Fibroblast of lung (primary cell): ENCODE measurements at regions not wholly inside any gene's neighbourhood (a gene's known extent, or its start where the extent isn't known, plus 50 kb on each side); places are given as distances from the start of the nearest gene placed in this dataset.

Source experiments
- DNase-seq, 2 donors: peaks; one replicate each; pipeline versions ENCODE4 v3.0.0 to v3.0.0-alpha.2; 2010; ENCODE audit warnings: low read depth in 2 of 2
- H2AFZ ChIP-seq: 2 replicates; pipeline ENCODE4 v1.5.1; 2012; ENCODE audit warnings: low read length, control low read depth, inconsistent platforms
- H3K27ac ChIP-seq: 2 replicates; pipeline ENCODE4 v1.5.1; 2011; ENCODE audit warnings: low read length, control low read depth; ENCODE audit not compliant: insufficient read depth
- H3K27me3 ChIP-seq: 2 replicates; pipeline ENCODE4 v1.5.1; 2011; ENCODE audit warnings: mild to moderate bottlenecking, low read length; ENCODE audit not compliant: control insufficient read depth, insufficient read depth
- H3K36me3 ChIP-seq: 2 replicates; pipeline ENCODE4 v1.5.1; 2011; ENCODE audit warnings: low read length; ENCODE audit not compliant: control insufficient read depth, insufficient read depth
- H3K4me1 ChIP-seq: 2 replicates; pipeline ENCODE4 v1.5.1; 2011; ENCODE audit warnings: low read length; ENCODE audit not compliant: control insufficient read depth, insufficient read depth; ENCODE audit errors: extremely low read depth
- H3K4me2 ChIP-seq: 2 replicates; pipeline ENCODE4 v1.5.1; 2011; ENCODE audit warnings: low read length, control low read depth; ENCODE audit not compliant: insufficient read depth; ENCODE audit errors: extremely low read depth
- H3K4me3 ChIP-seq, 4 experiments: fragments of 200-600 bp in 1 of 4; sonication (generic) in 1 of 4; replicated peaks in 1 of 4; 2 replicates each; pipeline ENCODE4 v1.5.1; 2011 to 2016; ENCODE audit warnings: low read length in 4 of 4, low read depth in 3 of 4, mild to moderate bottlenecking in 3 of 4, control low read depth in 2 of 4, inconsistent platforms in 1 of 4, mixed read lengths in 1 of 4; ENCODE audit not compliant: insufficient read depth in 1 of 4; ENCODE audit errors: control extremely low read depth in 1 of 4
- H3K79me2 ChIP-seq: 2 replicates; pipeline ENCODE4 v1.5.1; 2012; ENCODE audit warnings: mild to moderate bottlenecking, low read length, inconsistent platforms; ENCODE audit not compliant: control insufficient read depth, insufficient read depth
- H3K9ac ChIP-seq: 2 replicates; pipeline ENCODE4 v1.5.1; 2011; ENCODE audit warnings: mild to moderate bottlenecking, low read length, control low read depth; ENCODE audit not compliant: insufficient read depth
- H3K9me3 ChIP-seq: 2 replicates; pipeline ENCODE4 v1.5.1; 2012; ENCODE audit warnings: low read depth, low read length; ENCODE audit not compliant: control insufficient read depth, insufficient read depth
- H4K20me1 ChIP-seq: 2 replicates; pipeline ENCODE4 v1.5.1; 2011; ENCODE audit warnings: low read length; ENCODE audit not compliant: control insufficient read depth, insufficient read depth; ENCODE audit errors: extremely low read depth
- CTCF ChIP-seq, 2 donors: IDR thresholded peaks in 1 of 2; conservative IDR thresholded peaks in 1 of 2; 1 replicate in 1 of 2; 2 replicates in 1 of 2; pipeline ENCODE4 v1.5.1; 2011 to 2012; ENCODE audit warnings: low read length in 2 of 2, control low read depth in 1 of 2, inconsistent platforms in 1 of 2, low read depth in 1 of 2, mild to moderate bottlenecking in 1 of 2
- EZH2 ChIP-seq: IDR thresholded peaks from 2 replicates; pipeline ENCODE4 v1.5.1; 2012; ENCODE audit warnings: low read length, control low read depth, mild to moderate bottlenecking; ENCODE audit errors: missing control alignments

GRCh38 chr22:23410411-23410810 lies 169.7 kb downstream of the IGLL1 start:
- no peak overlapping the region for H2AFZ ChIP-seq
- no peaks in the 10 kb centered on the region for H4K20me1 ChIP-seq
- H3K4me3 ChIP-seq, result no peak overlapping the region
- H3K36me3 ChIP-seq, result no peaks in the 10 kb centered on the region
- no peak overlapping the region for H3K27ac ChIP-seq
- no peaks in the 10 kb centered on the region for H3K79me2 ChIP-seq
- DNase-seq, result no peak
- no peak for TF ChIP-seq EZH2
- no peak for TF ChIP-seq CTCF (conservative IDR thresholded peaks at IDR 0.05 in 1 of 2, IDR thresholded peaks at IDR 0.05 in 1 of 2; ENCODE audit: low read depth in 1 of 2, low read length in 2 of 2)
- no peaks in the 10 kb centered on the region for H3K4me1 ChIP-seq
- no peak overlapping the region for H3K4me2 ChIP-seq
- H3K9me3 ChIP-seq, result no peaks in the 10 kb centered on the region
- H3K9ac ChIP-seq, result no peak overlapping the region
- H3K27me3 ChIP-seq, result no peaks in the 10 kb centered on the region

GRCh38 chr22:23409976-23410375 lies 170.1 kb downstream of the IGLL1 start:
- Histone ChIP-seq H3K9ac (no peak overlapping the region), H3K27me3 (no peaks in the 10 kb centered on the region)
- TF ChIP-seq EZH2, result no peak
- no peak for TF ChIP-seq CTCF (conservative IDR thresholded peaks at IDR 0.05 in 1 of 2, IDR thresholded peaks at IDR 0.05 in 1 of 2; ENCODE audit: low read depth in 1 of 2, low read length in 2 of 2)

GRCh38 chr22:23408321-23408720 lies 171.8 kb downstream of the IGLL1 start:
- Histone ChIP-seq H3K27me3 (no peaks in the 10 kb centered on the region), H3K4me3 (no peak overlapping the region), H3K79me2 (no peaks in the 10 kb centered on the region), H2AFZ (no peak overlapping the region), H3K27ac (no peak overlapping the region), H3K4me2 (no peak overlapping the region), H3K9ac (no peak overlapping the region), H3K4me1 (no peaks in the 10 kb centered on the region), H3K9me3 (no peaks in the 10 kb centered on the region), H4K20me1 (no peaks in the 10 kb centered on the region), H3K36me3 (no peaks in the 10 kb centered on the region)
- TF ChIP-seq CTCF (conservative IDR thresholded peaks at IDR 0.05 in 1 of 2, IDR thresholded peaks at IDR 0.05 in 1 of 2; ENCODE audit: low read depth in 1 of 2, low read length in 2 of 2) (no peak), EZH2 (no peak)
- DNase-seq, result no peak

More at GRCh38 chr22:23409976-23410375, 170.1 kb downstream of the IGLL1 start:
- Histone ChIP-seq H3K79me2 (no peaks in the 10 kb centered on the region), H2AFZ (no peak overlapping the region), H3K27ac (no peak overlapping the region), H3K36me3 (no peaks in the 10 kb centered on the region), H3K9me3 (no peaks in the 10 kb centered on the region), H3K4me3 (no peak overlapping the region), H3K4me2 (no peak overlapping the region), H3K4me1 (no peaks in the 10 kb centered on the region), H4K20me1 (no peaks in the 10 kb centered on the region)
- no peak for DNase-seq
